ENCODE measurements at regions not wholly inside any gene's neighbourhood (a gene's known extent, or its start where the extent isn't known, plus 50 kb on each side); places are given as distances from the start of the nearest gene placed in this dataset.

DNA sequence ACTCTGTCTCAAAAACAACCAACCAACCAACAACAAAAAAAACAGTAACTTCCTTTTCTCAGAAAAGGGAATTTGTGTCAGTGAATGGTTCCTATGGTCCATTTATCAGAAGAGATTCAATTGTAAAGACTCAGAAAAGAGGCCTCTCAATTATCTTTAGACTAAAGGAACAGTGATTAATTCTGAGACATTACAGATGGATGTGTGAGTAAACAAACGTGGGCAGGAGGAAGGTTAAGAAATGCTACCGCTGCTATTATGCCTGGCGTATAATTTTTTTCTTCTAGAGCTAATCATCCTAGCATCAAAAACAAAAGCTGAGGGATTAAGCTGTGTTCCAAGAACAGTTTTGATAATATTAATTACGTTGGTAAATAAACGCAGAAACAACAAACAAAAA is 52.9 kb upstream of the JMY start:
- Histone ChIP-seq H3F3A (replicated peaks; ENCODE audit: low read depth) (no peaks in the 10 kb centered on the region), H3K9me2 (ENCODE audit: insufficient read depth) (no peaks in the 10 kb centered on the region), H4K20me1 (replicated peaks; ENCODE audit: insufficient read depth) (no peaks in the 10 kb centered on the region), H3K27ac (ENCODE audit: low read depth) (no peak overlapping the region), H3K4me3 (no peak overlapping the region), H3K36me3 (ENCODE audit: insufficient read depth) (no peaks in the 10 kb centered on the region), H3K4me2 (no peak overlapping the region), H3K4me1 (ENCODE audit: insufficient read depth) (no peaks in the 10 kb centered on the region), H2AFZ (peak overlapping the region; percentile 76), H3K79me2 (replicated peaks; ENCODE audit: insufficient read depth) (no peaks in the 10 kb centered on the region), H3K27me3 (ENCODE audit: insufficient read depth) (no peaks in the 10 kb centered on the region)
- H3K27ac Mint-ChIP-seq = no peak overlapping the region
- ATAC-seq (no peak), DNase-seq (ENCODE audit: low spot score) (no peak)
- H3K4me3 Mint-ChIP-seq = no peak overlapping the region
- H3K27me3 Mint-ChIP-seq (ENCODE audit: insufficient read depth, low read depth, poor library complexity) = peaks cover 5% of the 10 kb centered on the region
- TF ChIP-seq EZH2 (IDR thresholded peaks at IDR 0.05; ENCODE audit: low read depth, unreplicated experiment) = no peak
- TF ChIP-seq, protein P1, sequence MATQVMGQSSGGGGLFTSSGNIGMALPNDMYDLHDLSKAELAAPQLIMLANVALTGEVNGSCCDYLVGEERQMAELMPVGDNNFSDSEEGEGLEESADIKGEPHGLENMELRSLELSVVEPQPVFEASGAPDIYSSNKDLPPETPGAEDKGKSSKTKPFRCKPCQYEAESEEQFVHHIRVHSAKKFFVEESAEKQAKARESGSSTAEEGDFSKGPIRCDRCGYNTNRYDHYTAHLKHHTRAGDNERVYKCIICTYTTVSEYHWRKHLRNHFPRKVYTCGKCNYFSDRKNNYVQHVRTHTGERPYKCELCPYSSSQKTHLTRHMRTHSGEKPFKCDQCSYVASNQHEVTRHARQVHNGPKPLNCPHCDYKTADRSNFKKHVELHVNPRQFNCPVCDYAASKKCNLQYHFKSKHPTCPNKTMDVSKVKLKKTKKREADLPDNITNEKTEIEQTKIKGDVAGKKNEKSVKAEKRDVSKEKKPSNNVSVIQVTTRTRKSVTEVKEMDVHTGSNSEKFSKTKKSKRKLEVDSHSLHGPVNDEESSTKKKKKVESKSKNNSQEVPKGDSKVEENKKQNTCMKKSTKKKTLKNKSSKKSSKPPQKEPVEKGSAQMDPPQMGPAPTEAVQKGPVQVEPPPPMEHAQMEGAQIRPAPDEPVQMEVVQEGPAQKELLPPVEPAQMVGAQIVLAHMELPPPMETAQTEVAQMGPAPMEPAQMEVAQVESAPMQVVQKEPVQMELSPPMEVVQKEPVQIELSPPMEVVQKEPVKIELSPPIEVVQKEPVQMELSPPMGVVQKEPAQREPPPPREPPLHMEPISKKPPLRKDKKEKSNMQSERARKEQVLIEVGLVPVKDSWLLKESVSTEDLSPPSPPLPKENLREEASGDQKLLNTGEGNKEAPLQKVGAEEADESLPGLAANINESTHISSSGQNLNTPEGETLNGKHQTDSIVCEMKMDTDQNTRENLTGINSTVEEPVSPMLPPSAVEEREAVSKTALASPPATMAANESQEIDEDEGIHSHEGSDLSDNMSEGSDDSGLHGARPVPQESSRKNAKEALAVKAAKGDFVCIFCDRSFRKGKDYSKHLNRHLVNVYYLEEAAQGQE (IDR thresholded peaks at IDR 0.05; ENCODE audit: unreplicated experiment) = no peak
- no peak for TF ChIP-seq NANOG (IDR thresholded peaks at IDR 0.05; ENCODE audit: borderline replicate concordance)
- TF ChIP-seq, protein P2, sequence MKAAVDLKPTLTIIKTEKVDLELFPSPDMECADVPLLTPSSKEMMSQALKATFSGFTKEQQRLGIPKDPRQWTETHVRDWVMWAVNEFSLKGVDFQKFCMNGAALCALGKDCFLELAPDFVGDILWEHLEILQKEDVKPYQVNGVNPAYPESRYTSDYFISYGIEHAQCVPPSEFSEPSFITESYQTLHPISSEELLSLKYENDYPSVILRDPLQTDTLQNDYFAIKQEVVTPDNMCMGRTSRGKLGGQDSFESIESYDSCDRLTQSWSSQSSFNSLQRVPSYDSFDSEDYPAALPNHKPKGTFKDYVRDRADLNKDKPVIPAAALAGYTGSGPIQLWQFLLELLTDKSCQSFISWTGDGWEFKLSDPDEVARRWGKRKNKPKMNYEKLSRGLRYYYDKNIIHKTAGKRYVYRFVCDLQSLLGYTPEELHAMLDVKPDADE (IDR thresholded peaks at IDR 0.05) = no peak
- TF ChIP-seq ZNF114 (CRISPR knock-in tag; IDR thresholded peaks at IDR 0.05) = no peak
- no peak for TF ChIP-seq EZH2phosphoT487 (IDR thresholded peaks at IDR 0.05; ENCODE audit: unreplicated experiment)
- TF ChIP-seq, protein P3, sequence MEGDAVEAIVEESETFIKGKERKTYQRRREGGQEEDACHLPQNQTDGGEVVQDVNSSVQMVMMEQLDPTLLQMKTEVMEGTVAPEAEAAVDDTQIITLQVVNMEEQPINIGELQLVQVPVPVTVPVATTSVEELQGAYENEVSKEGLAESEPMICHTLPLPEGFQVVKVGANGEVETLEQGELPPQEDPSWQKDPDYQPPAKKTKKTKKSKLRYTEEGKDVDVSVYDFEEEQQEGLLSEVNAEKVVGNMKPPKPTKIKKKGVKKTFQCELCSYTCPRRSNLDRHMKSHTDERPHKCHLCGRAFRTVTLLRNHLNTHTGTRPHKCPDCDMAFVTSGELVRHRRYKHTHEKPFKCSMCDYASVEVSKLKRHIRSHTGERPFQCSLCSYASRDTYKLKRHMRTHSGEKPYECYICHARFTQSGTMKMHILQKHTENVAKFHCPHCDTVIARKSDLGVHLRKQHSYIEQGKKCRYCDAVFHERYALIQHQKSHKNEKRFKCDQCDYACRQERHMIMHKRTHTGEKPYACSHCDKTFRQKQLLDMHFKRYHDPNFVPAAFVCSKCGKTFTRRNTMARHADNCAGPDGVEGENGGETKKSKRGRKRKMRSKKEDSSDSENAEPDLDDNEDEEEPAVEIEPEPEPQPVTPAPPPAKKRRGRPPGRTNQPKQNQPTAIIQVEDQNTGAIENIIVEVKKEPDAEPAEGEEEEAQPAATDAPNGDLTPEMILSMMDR (conservative IDR thresholded peaks at IDR 0.05; ENCODE audit: low read depth in 2 of 2) = no peak
- no peak for TF ChIP-seq POLR2AphosphoS5 (IDR thresholded peaks at IDR 0.05; ENCODE audit: low read depth)
- TF ChIP-seq JUNB (IDR thresholded peaks at IDR 0.05; ENCODE audit: unreplicated experiment) = no peak
- TF ChIP-seq ZNF331 (CRISPR knock-in tag; IDR thresholded peaks at IDR 0.05; ENCODE audit: low read depth) = no peak
- TF ChIP-seq STAT1 (IDR thresholded peaks at IDR 0.05; ENCODE audit: unreplicated experiment) = no peak
- TF ChIP-seq, protein P4, sequence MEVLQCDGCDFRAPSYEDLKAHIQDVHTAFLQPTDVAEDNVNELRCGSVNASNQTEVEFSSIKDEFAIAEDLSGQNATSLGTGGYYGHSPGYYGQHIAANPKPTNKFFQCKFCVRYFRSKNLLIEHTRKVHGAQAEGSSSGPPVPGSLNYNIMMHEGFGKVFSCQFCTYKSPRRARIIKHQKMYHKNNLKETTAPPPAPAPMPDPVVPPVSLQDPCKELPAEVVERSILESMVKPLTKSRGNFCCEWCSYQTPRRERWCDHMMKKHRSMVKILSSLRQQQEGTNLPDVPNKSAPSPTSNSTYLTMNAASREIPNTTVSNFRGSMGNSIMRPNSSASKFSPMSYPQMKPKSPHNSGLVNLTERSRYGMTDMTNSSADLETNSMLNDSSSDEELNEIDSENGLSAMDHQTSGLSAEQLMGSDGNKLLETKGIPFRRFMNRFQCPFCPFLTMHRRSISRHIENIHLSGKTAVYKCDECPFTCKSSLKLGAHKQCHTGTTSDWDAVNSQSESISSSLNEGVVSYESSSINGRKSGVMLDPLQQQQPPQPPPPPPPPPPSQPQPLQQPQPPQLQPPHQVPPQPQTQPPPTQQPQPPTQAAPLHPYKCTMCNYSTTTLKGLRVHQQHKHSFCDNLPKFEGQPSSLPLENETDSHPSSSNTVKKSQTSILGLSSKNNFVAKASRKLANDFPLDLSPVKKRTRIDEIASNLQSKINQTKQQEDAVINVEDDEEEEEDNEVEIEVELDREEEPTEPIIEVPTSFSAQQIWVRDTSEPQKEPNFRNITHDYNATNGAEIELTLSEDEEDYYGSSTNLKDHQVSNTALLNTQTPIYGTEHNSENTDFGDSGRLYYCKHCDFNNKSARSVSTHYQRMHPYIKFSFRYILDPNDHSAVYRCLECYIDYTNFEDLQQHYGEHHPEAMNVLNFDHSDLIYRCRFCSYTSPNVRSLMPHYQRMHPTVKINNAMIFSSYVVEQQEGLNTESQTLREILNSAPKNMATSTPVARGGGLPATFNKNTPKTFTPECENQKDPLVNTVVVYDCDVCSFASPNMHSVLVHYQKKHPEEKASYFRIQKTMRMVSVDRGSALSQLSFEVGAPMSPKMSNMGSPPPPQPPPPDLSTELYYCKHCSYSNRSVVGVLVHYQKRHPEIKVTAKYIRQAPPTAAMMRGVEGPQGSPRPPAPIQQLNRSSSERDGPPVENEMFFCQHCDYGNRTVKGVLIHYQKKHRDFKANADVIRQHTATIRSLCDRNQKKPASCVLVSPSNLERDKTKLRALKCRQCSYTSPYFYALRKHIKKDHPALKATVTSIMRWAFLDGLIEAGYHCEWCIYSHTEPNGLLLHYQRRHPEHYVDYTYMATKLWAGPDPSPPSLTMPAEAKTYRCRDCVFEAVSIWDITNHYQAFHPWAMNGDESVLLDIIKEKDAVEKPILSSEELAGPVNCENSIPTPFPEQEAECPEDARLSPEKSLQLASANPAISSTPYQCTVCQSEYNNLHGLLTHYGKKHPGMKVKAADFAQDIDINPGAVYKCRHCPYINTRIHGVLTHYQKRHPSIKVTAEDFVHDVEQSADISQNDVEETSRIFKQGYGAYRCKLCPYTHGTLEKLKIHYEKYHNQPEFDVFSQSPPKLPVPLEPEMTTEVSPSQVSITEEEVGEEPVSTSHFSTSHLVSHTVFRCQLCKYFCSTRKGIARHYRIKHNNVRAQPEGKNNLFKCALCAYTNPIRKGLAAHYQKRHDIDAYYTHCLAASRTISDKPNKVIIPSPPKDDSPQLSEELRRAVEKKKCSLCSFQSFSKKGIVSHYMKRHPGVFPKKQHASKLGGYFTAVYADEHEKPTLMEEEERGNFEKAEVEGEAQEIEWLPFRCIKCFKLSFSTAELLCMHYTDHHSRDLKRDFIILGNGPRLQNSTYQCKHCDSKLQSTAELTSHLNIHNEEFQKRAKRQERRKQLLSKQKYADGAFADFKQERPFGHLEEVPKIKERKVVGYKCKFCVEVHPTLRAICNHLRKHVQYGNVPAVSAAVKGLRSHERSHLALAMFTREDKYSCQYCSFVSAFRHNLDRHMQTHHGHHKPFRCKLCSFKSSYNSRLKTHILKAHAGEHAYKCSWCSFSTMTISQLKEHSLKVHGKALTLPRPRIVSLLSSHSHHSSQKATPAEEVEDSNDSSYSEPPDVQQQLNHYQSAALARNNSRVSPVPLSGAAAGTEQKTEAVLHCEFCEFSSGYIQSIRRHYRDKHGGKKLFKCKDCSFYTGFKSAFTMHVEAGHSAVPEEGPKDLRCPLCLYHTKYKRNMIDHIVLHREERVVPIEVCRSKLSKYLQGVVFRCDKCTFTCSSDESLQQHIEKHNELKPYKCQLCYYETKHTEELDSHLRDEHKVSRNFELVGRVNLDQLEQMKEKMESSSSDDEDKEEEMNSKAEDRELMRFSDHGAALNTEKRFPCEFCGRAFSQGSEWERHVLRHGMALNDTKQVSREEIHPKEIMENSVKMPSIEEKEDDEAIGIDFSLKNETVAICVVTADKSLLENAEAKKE (CRISPR knock-in tag; IDR thresholded peaks at IDR 0.05) = no peak
- TF ChIP-seq CREB1 (CRISPR knock-in tag; IDR thresholded peaks at IDR 0.05; ENCODE audit: low read depth) = no peak
- H3K9me3 Mint-ChIP-seq = no peaks in the 10 kb centered on the region
- H3K4me1 Mint-ChIP-seq = peaks cover 3% of the 10 kb centered on the region; the same call in 1 of the 3 replicates
- no peaks in the 10 kb centered on the region for H3K36me3 Mint-ChIP-seq (ENCODE audit: low read depth)
